ENCODE measurements at regions not wholly inside any gene's neighbourhood (a gene's known extent, or its start where the extent isn't known, plus 50 kb on each side); places are given as distances from the start of the nearest gene placed in this dataset.

- Histone ChIP-seq H3K36me3 (ENCODE audit: control insufficient read depth, insufficient read depth, low read length) (no peaks in the 10 kb centered on the region), H3K27ac (no peak overlapping the region), H3K9ac (no peak overlapping the region), H3K9me3 (ENCODE audit: control insufficient read depth, low read length) (no peaks in the 10 kb centered on the region), H3K27me3 (ENCODE audit: control insufficient read depth, insufficient read depth, low read length) (no peaks in the 10 kb centered on the region), H3K79me2 (no peaks in the 10 kb centered on the region), H3K4me3 (ENCODE audit: low read depth, low read length) (no peak overlapping the region), H2AFZ (no peak overlapping the region), H3K4me1 (no peaks in the 10 kb centered on the region), H3K4me2 (ENCODE audit: low read length) (no peak overlapping the region)
- TF ChIP-seq, protein P1, sequence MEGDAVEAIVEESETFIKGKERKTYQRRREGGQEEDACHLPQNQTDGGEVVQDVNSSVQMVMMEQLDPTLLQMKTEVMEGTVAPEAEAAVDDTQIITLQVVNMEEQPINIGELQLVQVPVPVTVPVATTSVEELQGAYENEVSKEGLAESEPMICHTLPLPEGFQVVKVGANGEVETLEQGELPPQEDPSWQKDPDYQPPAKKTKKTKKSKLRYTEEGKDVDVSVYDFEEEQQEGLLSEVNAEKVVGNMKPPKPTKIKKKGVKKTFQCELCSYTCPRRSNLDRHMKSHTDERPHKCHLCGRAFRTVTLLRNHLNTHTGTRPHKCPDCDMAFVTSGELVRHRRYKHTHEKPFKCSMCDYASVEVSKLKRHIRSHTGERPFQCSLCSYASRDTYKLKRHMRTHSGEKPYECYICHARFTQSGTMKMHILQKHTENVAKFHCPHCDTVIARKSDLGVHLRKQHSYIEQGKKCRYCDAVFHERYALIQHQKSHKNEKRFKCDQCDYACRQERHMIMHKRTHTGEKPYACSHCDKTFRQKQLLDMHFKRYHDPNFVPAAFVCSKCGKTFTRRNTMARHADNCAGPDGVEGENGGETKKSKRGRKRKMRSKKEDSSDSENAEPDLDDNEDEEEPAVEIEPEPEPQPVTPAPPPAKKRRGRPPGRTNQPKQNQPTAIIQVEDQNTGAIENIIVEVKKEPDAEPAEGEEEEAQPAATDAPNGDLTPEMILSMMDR (IDR thresholded peaks at IDR 0.05): no peak
Measured at GRCh38 chr10:121231079-121231478, 367.2 kb downstream of the FGFR2 start.

GRCh38 chr10:121232494-121232893 is 365.8 kb downstream of the FGFR2 start:
- Histone ChIP-seq H2AFZ (no peak overlapping the region), H3K36me3 (ENCODE audit: control insufficient read depth, insufficient read depth, low read length) (no peaks in the 10 kb centered on the region), H3K27me3 (ENCODE audit: control insufficient read depth, insufficient read depth, low read length) (no peaks in the 10 kb centered on the region), H3K9ac (no peak overlapping the region), H3K4me2 (ENCODE audit: low read length) (no peak overlapping the region), H3K4me3 (ENCODE audit: low read depth, low read length) (no peak overlapping the region), H3K9me3 (ENCODE audit: control insufficient read depth, low read length) (no peaks in the 10 kb centered on the region), H3K4me1 (no peaks in the 10 kb centered on the region), H3K27ac (no peak overlapping the region), H3K79me2 (no peaks in the 10 kb centered on the region)
- TF ChIP-seq, protein P1 (IDR thresholded peaks at IDR 0.05): no peak

DNA sequence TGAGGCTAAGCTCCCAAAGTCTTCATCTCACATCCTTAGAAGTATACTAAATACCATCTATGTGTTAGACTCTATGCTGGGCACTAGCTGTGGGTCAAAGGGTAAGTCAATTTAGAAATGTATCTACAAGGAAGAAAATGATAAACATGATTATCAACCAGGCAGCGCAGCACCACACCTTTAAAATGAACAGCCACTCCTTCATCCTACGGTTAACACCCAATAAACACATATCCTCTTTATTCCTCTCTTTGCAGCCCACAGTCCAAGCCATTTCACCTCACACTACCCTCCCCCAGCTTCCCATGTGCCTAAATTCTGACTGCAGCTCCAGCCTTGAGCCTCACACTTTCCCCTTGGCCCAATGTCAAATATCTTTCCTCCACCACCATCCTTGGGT is 362.6 kb downstream of the FGFR2 start:
- H3K27ac ChIP-seq: no peak overlapping the region
- peaks cover 4% of the 10 kb centered on the region for H3K4me1 ChIP-seq
- no peaks in the 10 kb centered on the region for H3K27me3 ChIP-seq (ENCODE audit: control insufficient read depth, insufficient read depth, low read length)
- no peaks in the 10 kb centered on the region for H3K79me2 ChIP-seq
- H2AFZ ChIP-seq: no peak overlapping the region
- no peak overlapping the region for H3K4me2 ChIP-seq (ENCODE audit: low read length)
- H3K9me3 ChIP-seq (ENCODE audit: control insufficient read depth, low read length): no peaks in the 10 kb centered on the region
- no peak overlapping the region for H3K9ac ChIP-seq
- H3K4me3 ChIP-seq (ENCODE audit: low read depth, low read length): no peak overlapping the region
- no peaks in the 10 kb centered on the region for H3K36me3 ChIP-seq (ENCODE audit: control insufficient read depth, insufficient read depth, low read length)
- TF ChIP-seq, protein P1 (IDR thresholded peaks at IDR 0.05): no peak

GRCh38 chr10:121236621-121237020 is 361.6 kb downstream of the FGFR2 start:
- Histone ChIP-seq H3K9me3 (ENCODE audit: control insufficient read depth, low read length) (no peaks in the 10 kb centered on the region), H3K79me2 (no peaks in the 10 kb centered on the region), H3K9ac (no peak overlapping the region), H3K27me3 (ENCODE audit: control insufficient read depth, insufficient read depth, low read length) (no peaks in the 10 kb centered on the region), H2AFZ (no peak overlapping the region), H3K4me2 (ENCODE audit: low read length) (no peak overlapping the region), H3K36me3 (ENCODE audit: control insufficient read depth, insufficient read depth, low read length) (no peaks in the 10 kb centered on the region), H3K4me1 (peaks cover 4% of the 10 kb centered on the region), H3K27ac (no peak overlapping the region), H3K4me3 (ENCODE audit: low read depth, low read length) (no peak overlapping the region)
- TF ChIP-seq, protein P1 (IDR thresholded peaks at IDR 0.05): no peak

GRCh38 chr10:121237718-121238117 is 360.5 kb downstream of the FGFR2 start:
- no peaks in the 10 kb centered on the region for H3K9me3 ChIP-seq (ENCODE audit: control insufficient read depth, low read length)
- no peak overlapping the region for H2AFZ ChIP-seq
- TF ChIP-seq, protein P1 (IDR thresholded peaks at IDR 0.05): no peak
- no peaks in the 10 kb centered on the region for H3K79me2 ChIP-seq
- H3K4me3 ChIP-seq (ENCODE audit: low read depth, low read length): no peak overlapping the region
- no peak overlapping the region for H3K9ac ChIP-seq
- peaks cover 4% of the 10 kb centered on the region for H3K4me1 ChIP-seq
- no peak overlapping the region for H3K4me2 ChIP-seq (ENCODE audit: low read length)
- H3K36me3 ChIP-seq (ENCODE audit: control insufficient read depth, insufficient read depth, low read length): no peaks in the 10 kb centered on the region
- no peak overlapping the region for H3K27ac ChIP-seq
- H3K27me3 ChIP-seq (ENCODE audit: control insufficient read depth, insufficient read depth, low read length): no peaks in the 10 kb centered on the region
